SK-N-MC (cell line): ENCODE measurements at regions not wholly inside any gene's neighbourhood (a gene's known extent, or its start where the extent isn't known, plus 50 kb on each side); places are given as distances from the start of the nearest gene placed in this dataset.
A peak's percentile ranks its signal among the peaks of the same experiment; 100 is the strongest.

ENCODE experiments used
- DNase-seq: peaks from one replicate; pipeline ENCODE4 v3.0.0-alpha.2; 2011; ENCODE audit warnings: low read depth, low spot score
- H3K27ac ChIP-seq: fragments of 200-600 bp; sonication (generic); 2 replicates; pipeline ENCODE4 v1.5.1; 2016; ENCODE audit warnings: mixed run types
- H3K36me3 ChIP-seq: fragments of 200-600 bp; sonication (generic); 2 replicates; pipeline ENCODE4 v1.6.1; 2017; ENCODE audit warnings: antibody characterized with exemption, low read length, mixed read lengths; ENCODE audit not compliant: insufficient read depth
- H3K4me3 ChIP-seq: fragments of 200-600 bp; sonication (generic); 2 replicates; pipeline ENCODE4 v1.5.1; 2016
- H3K9ac ChIP-seq: fragments of 200-600 bp; sonication (generic); 2 replicates; pipeline ENCODE4 v1.8.0; 2017; ENCODE audit warnings: mixed run types, mixed read lengths; ENCODE audit not compliant: insufficient read length
- H3K9me3 ChIP-seq: fragments of 200-600 bp; sonication (generic); 2 replicates; pipeline ENCODE4 v1.6.1; 2017; ENCODE audit warnings: low read depth, mild to moderate bottlenecking, antibody characterized with exemption, low read length, moderate library complexity, mixed read lengths
- EZH2 ChIP-seq: fragments of 200-600 bp; sonication (generic); IDR thresholded peaks from one replicate; pipeline ENCODE4 v1.6.1; 2017; ENCODE audit warnings: antibody characterized with exemption
- FOXP2 ChIP-seq: optimal IDR thresholded peaks from 2 replicates; pipeline ENCODE3; 2011; ENCODE audit warnings: mild to moderate bottlenecking, moderate library complexity; ENCODE audit not compliant: insufficient read depth; ENCODE audit errors: extremely low read length, control extremely low read depth
- POLR2AphosphoS5 ChIP-seq: IDR thresholded peaks from 2 replicates; pipeline ENCODE4 v1.6.1; 2012; ENCODE audit warnings: mild to moderate bottlenecking, low read depth, low read length, borderline replicate concordance

- no peak overlapping the region for H3K9ac ChIP-seq
- peak overlapping the region; percentile 52; the same call in 1 of the 2 replicates for H3K27ac ChIP-seq
- no peak for DNase-seq
- TF ChIP-seq POLR2AphosphoS5 (no peak), FOXP2 (no peak)
- peaks cover 70% of the 10 kb centered on the region for H3K36me3 ChIP-seq
- no peaks in the 10 kb centered on the region for H3K9me3 ChIP-seq
- H3K4me3 ChIP-seq = no peak overlapping the region
Measured at GRCh38 chr7:130936202-130936931, 202.4 kb upstream of the KLF14 start.

- TF ChIP-seq EZH2 (no peak), POLR2AphosphoS5 (no peak), FOXP2 (no peak)
- no peak overlapping the region for H3K4me3 ChIP-seq
- H3K9me3 ChIP-seq = no peaks in the 10 kb centered on the region
- no peak overlapping the region for H3K9ac ChIP-seq
- H3K36me3 ChIP-seq = peaks cover 74% of the 10 kb centered on the region
- DNase-seq = no peak
- H3K27ac ChIP-seq = 0 out of 2 replicates have a peak overlapping the region, but pooled peaks have one; percentile 45
Measured at GRCh38 chr7:130937016-130937415, 203.0 kb upstream of the KLF14 start.

GRCh38 chr7:130937830-130938229 lies 203.8 kb upstream of the KLF14 start:
- TF ChIP-seq EZH2 = no peak
- no peak for TF ChIP-seq FOXP2
- no peak for TF ChIP-seq POLR2AphosphoS5
- peaks cover 72% of the 10 kb centered on the region for H3K36me3 ChIP-seq
- no peak overlapping the region for H3K27ac ChIP-seq
- no peaks in the 10 kb centered on the region for H3K9me3 ChIP-seq
- DNase-seq = no peak
- H3K9ac ChIP-seq = no peak overlapping the region
- H3K4me3 ChIP-seq = no peak overlapping the region

GRCh38 chr7:130938661-130939060 lies 204.7 kb upstream of the KLF14 start:
- no peak overlapping the region for H3K9ac ChIP-seq
- H3K4me3 ChIP-seq = peak overlapping the region; percentile 91; the same call in 1 of the 2 replicates
- peak overlapping the region; percentile 92; the same call in 1 of the 2 replicates for H3K27ac ChIP-seq
- TF ChIP-seq FOXP2 = no peak
- TF ChIP-seq EZH2 = no peak
- TF ChIP-seq POLR2AphosphoS5 = no peak
- no peaks in the 10 kb centered on the region for H3K9me3 ChIP-seq
- DNase-seq = no peak
- H3K36me3 ChIP-seq = peaks cover 67% of the 10 kb centered on the region

GRCh38 chr7:130939321-130940095 lies 205.5 kb upstream of the KLF14 start:
- Histone ChIP-seq H3K9ac (peak overlapping the region; percentile 82), H3K27ac (peak overlapping the region; percentile 92), H3K36me3 (peaks cover 65% of the 10 kb centered on the region), H3K9me3 (no peaks in the 10 kb centered on the region), H3K4me3 (peak overlapping the region; percentile 91)
- DNase-seq = no peak
- TF ChIP-seq EZH2 (no peak), FOXP2 (no peak), POLR2AphosphoS5 (no peak)

GRCh38 chr7:130940326-130940725 lies 206.3 kb upstream of the KLF14 start:
- no peak for DNase-seq
- Histone ChIP-seq H3K27ac (peak overlapping the region; percentile 92), H3K9ac (peak overlapping the region; percentile 82)

GRCh38 chr7:130940907-130941306 lies 206.9 kb upstream of the KLF14 start:
- no peak for DNase-seq
- Histone ChIP-seq H3K4me3 (peak overlapping the region; percentile 91), H3K9me3 (no peaks in the 10 kb centered on the region), H3K27ac (peak overlapping the region; percentile 92), H3K9ac (peak overlapping the region; percentile 82), H3K36me3 (peaks cover 66% of the 10 kb centered on the region)
- TF ChIP-seq FOXP2 (no peak), EZH2 (no peak), POLR2AphosphoS5 (no peak)

More at GRCh38 chr7:130940326-130940725, 206.3 kb upstream of the KLF14 start:
- no peak for TF ChIP-seq FOXP2
- TF ChIP-seq POLR2AphosphoS5 = no peak
- TF ChIP-seq EZH2 = no peak
- H3K4me3 ChIP-seq = peak overlapping the region; percentile 91
- H3K9me3 ChIP-seq = no peaks in the 10 kb centered on the region
- peaks cover 66% of the 10 kb centered on the region for H3K36me3 ChIP-seq

- peak overlapping the region; percentile 82 for H3K9ac ChIP-seq
- peak overlapping the region; percentile 91 for H3K4me3 ChIP-seq
- H3K36me3 ChIP-seq = peaks cover 65% of the 10 kb centered on the region
- peak; percentile 58 for TF ChIP-seq POLR2AphosphoS5
- no peak for TF ChIP-seq FOXP2
- no peak for TF ChIP-seq EZH2
- peak overlapping the region; percentile 92 for H3K27ac ChIP-seq
- DNase-seq = no peak
- no peaks in the 10 kb centered on the region for H3K9me3 ChIP-seq
Measured at GRCh38 chr7:130941322-130942210, 207.6 kb upstream of the KLF14 start.
